Limb (tissue), 2 donors: ENCODE measurements at regions not wholly inside any gene's neighbourhood (a gene's known extent, or its start where the extent isn't known, plus 50 kb on each side); places are given as distances from the start of the nearest gene placed in this dataset.
A peak's percentile ranks its signal among the peaks of the same experiment; 100 is the strongest.
"Not testable (repeated sequence)": the region's sequence is repeated elsewhere in the genome, so short reads cannot be mapped to it uniquely, and the experiment has no call there.

Experiments
- DNase-seq, 2 donors: peaks; one replicate each; pipeline ENCODE4 v3.0.0-alpha.2; 2016; ENCODE audit errors: extremely low spot score in 2 of 2

DNA sequence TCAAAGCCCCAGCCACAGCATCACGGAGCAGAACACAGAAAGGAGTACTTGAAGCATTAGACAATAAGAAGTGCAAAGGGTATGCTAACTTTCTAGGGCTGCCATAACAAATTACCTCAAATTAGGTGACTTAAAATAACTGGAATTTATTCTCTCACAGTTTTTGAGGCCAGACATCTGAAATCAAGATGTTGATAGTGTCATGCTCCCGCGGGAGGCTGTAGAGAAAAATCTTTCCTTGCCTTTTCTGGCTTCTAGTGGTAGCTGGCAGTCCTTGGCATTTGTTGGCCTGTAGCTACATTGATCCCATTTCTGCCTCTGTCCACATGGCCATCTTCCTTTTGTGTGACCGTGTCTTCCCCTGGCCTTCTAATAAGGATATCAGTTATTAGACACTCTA lies 51.9 kb upstream of the SPDL1 start:
- no peak for DNase-seq

- no peak for DNase-seq
Observed at GRCh38 chr5:169527863-169528262, 55.7 kb upstream of the SPDL1 start.

GRCh38 chr5:169527066-169527465 lies 56.5 kb upstream of the SPDL1 start:
- DNase-seq: no peak

- no peak for DNase-seq
Observed at GRCh38 chr5:169522851-169523250, 60.7 kb upstream of the SPDL1 start.

DNA sequence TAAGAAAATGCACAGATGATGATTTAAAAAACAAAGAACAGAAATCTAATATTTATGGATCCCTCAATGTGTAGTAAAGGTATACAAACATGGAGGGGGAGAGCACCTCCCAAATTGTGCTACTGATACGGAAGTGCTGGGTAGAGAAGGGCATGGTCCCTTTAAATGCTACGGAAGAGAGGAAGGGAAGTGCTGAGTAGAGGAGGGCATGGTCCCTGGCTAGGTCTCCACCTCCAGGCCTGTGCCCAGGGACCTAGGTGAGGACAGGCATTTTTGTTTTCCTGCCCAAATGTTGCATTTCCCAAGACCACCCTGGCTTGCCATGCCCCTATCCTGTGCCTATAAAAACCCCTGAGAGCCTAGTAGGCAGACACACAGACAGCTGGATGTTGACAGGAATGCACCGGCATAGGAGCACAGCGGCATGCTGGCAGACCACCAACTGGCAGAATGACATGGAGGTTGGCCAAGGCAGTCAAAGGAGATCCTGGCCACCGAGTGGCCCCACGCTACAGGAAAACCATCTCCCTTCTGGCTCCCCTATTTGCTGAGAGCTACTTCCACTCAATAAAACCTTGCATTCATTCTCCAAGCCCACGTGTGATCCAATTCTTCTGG lies 62.1 kb upstream of the SPDL1 start:
- peak; percentile 13 to 36 for DNase-seq

GRCh38 chr5:169519358-169519757 lies 64.2 kb upstream of the SPDL1 start:
- DNase-seq: no peak

DNA sequence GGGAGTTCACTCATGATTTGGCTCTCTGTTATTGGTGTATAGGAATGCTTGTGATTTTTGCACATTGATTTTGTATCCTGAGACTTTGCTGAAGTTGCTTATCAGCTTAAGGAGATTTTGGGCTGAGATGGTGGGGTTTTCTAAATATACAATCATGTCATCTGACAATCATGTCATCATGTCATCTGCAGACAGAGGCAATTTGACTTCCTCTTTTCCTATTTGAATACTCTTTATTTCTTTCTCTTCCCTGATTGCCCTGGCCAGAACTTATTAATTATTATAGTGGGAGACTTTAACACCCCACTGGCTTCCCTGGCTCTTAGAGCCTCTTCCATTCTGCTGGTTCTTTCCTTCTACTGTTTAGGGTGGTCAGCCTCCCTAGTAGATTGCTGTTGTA lies 64.8 kb upstream of the SPDL1 start:
- not testable (repeated sequence) for DNase-seq

DNA sequence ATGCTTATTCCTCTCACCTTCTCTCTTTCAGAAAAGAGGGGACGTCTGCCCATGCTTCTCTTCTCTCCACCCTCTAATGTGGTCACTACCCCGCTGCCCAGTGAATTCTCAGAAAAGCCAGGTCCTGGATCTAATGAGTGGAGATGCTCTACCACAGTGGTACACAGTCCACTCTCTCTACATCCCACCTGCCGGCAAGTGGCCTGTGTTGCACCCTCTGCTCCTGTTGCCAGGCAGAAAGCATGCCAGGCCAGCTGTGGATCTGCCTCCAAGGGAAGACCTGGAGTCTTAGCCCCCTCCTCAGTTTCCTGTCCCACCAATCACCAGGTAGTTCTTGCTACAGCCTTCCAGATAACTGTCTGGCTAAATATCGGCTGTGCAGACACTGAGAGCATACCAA lies 71.2 kb upstream of the SPDL1 start:
- no peak for DNase-seq

DNA sequence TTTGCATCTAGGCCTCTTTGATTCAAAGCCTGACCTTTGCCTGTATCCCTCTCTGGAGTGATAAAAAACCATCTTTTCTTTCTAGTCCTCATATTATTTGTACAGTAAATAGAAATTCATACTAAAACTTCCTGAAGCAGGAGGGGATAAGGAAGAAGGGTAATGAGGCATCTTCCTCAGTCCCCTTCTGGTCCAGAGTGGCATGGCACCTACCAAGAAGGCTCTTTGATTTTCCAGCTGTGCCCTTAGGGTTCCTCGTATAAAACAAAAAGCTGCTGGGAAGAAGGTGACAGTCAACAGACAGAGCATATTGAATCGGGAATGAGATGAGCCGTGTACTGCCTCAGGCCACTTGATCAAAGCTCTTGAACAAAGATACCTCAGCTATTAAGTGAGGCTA lies 71.9 kb upstream of the SPDL1 start:
- DNase-seq: no peak

- DNase-seq: no peak
Observed at GRCh38 chr5:169507051-169507450, 76.5 kb upstream of the SPDL1 start.

GRCh38 chr5:169503886-169504285 lies 79.7 kb upstream of the SPDL1 start:
- DNase-seq: no peak

GRCh38 chr5:169499990-169500505 lies 83.5 kb upstream of the SPDL1 start:
- DNase-seq: no peak

DNA sequence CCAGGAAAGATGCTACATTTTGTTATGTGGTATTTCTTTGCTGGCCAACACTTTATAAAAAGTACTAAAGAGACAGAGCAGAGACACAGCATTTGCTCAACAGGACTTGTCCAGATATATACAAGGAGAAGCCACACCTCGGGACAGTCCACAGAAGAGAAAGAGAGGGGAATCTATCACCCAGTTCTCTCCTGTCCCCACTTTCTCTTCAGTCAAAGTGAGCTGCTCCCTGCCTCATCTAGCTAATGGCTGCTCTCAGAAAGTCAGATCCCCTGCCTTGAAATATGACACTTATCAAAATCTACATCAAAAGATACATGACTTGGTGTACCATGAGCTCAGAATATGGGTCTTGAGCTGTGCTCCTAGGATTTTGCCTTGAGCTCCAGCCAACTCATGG lies 86.7 kb upstream of the SPDL1 start:
- DNase-seq: no peak

DNA sequence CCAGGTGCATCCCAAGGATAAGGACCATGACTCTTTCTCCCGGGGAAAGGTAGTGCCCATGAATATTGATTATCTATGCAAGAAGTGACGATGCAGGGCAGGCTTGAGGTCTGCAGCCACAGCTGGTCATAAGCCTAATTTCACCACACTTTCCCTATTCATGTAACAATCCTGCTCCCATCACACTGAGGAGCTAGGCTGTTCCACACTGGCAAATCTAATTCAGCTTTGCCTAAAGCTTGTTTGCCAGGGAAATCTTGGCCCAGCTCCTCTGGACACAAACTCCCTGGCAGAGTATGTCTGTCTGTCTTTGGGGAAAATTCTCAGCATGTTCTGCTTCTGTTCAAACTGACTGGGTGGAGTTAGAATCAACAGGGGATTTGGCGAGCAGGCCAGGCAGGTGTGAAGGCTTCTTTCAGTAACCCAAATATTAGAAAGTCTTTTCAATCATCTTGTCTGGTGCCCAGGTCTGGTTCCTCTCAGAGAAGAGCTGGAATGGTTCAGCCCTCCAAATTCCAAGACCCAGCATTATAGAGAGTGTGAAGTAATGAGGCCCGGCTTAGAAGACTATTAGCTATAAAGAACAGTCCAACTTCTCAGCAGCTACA lies 88.5 kb upstream of the SPDL1 start:
- DNase-seq: no peak

DNA sequence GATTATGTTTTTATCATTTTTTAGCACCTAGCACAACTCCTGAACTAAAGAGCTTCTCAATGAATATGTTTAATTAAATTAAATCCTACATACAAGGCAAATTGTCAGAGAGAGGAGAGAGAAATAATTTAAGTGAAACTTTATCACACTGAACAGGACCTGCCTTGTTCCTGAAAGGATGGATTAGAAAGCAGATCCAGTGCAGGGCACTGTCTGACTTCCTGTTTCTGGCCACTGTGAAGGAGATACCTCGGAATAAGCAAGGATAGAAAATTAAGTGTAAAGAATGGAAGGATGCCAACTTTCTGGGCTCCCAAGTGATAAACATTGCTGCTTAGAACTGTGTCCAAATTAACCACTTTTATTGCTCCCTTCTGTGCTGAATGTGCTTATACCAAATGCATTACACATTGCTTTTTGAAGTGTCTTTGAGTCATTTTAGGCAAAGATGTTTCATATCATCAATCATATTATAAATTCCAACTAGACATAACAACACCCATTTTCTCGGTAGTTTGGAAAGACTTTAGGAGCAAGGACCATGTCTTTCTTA lies 89.1 kb upstream of the SPDL1 start:
- no peak for DNase-seq

DNA sequence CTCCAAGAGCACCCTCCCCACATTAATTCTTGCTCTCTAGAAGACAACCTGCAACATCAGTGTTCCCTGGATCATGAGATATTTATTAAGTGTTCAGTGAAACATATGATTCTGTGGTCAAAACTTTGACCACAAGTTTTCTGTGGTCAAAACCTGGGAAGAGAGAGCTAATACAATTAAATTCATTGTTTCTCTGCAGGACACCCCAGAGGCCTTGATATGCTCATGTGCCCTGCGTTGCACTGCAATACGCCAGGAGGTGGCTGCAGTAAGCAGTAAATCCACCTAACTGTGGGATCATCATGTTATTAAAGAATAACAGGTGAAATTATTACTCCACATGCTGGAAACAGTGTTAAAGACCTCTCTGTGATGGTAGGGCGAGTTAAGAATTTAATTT lies 109.3 kb upstream of the SPDL1 start:
- DNase-seq: no peak

GRCh38 chr5:169472544-169472943 lies 111.0 kb upstream of the SPDL1 start:
- no peak for DNase-seq

GRCh38 chr5:169471021-169471420 lies 112.6 kb upstream of the SPDL1 start:
- DNase-seq: no peak

DNA sequence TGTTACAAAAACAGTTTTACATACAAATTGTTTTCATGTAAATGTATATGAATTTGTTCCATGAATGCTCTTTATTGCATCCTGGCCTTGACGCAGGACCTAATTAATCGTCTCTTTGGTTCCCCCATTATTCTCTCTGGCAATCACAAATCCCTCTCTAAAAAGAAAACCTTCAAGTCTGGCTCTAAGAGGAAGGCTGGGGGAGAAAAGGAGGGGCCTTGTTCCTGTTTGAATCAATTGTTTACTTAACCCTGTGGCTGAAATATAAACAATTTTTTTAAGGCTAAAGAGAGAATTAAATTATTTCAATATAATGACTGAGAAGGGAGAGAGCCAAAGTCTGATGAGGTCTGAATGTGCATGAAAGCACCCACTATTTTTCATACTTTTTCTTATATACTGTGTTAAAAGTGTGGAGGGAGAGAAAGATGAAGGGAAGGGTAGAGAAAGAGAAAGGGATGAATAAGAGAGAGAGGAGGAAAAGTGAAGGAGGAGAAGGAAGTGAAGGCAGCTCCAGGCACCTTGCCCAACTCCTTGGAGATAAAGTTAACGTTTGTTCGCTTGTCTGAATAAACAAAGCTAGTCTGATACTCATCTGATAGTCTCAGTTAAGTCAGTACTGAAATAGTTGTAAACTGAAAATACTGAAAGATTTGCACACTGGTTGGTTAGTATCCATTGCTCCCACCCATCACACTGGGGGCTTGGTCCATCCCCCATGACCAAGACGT lies 116.4 kb upstream of the SPDL1 start:
- no peak for DNase-seq

DNA sequence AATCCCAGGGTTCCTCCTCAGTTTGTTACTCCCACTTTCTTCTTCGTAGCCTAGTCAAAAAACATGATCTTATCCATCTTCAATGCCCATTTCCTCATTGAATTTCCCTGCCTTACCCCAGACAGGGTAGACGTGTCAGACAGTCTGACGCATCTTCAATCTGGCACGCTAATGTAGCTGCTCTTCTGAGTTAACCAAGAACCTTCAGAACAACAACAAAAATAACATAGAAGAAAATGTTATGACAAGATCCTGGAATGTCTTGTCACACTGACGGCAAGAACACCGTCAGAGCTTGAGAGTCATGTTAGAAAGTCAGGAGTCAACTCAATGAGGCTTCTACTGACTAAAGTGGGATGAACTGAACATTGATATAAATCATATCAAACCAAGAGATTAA lies 122.7 kb upstream of the SPDL1 start:
- no peak for DNase-seq

- DNase-seq: no peak
Observed at GRCh38 chr5:169460123-169460522, 123.5 kb upstream of the SPDL1 start.

GRCh38 chr5:169458221-169458620 lies 125.4 kb upstream of the SPDL1 start:
- no peak for DNase-seq

- DNase-seq: no peak
Observed at GRCh38 chr5:169450464-169450863, 133.1 kb upstream of the SPDL1 start.
